A673 (cell line): ENCODE measurements at regions not wholly inside any gene's neighbourhood (a gene's known extent, or its start where the extent isn't known, plus 50 kb on each side); places are given as distances from the start of the nearest gene placed in this dataset.

Experiments used
- BruUV-seq: library from RNA; stranded (reverse); fragments of 400-500 nt; replicated peaks from 2 replicates; lab custom pipeline; 2021; lab: Mats Ljungman, UMichigan
- CTCF ChIA-PET: fragments of 300-600 bp; sonication (Branson Sonifier 250); formaldehyde crosslinking; loops from one replicate; lab custom pipeline; 2022; ENCODE audit warnings: antibody characterized with exemption; lab: Charles Lee
- POLR2A ChIA-PET: fragments of 300-600 bp; sonication (Branson Sonifier 250); formaldehyde crosslinking; loops from one replicate; lab custom pipeline; 2022; ENCODE audit warnings: antibody characterized with exemption; ENCODE audit not compliant: low non-redundant PET; lab: Charles Lee
- DNase-seq: peaks from one replicate; pipeline ENCODE4 v3.0.0-alpha.2; 2015; ENCODE audit warnings: low spot score
- H3K27ac ChIP-seq: fragments of 200-600 bp; sonication (generic); 2 replicates; pipeline ENCODE4 v1.5.1; 2016; ENCODE audit warnings: mixed run types, low read depth, mild to moderate bottlenecking, mixed read lengths, antibody characterized with exemption, low read length; ENCODE audit not compliant: poor library complexity, severe bottlenecking
- H3K27me3 ChIP-seq: fragments of 200-600 bp; sonication (generic); replicated peaks from 2 replicates; pipeline ENCODE4 v1.6.1; 2017; ENCODE audit warnings: mixed run types, low read depth, mild to moderate bottlenecking, mixed read lengths, antibody characterized with exemption, low read length; ENCODE audit not compliant: insufficient read depth, poor library complexity
- H3K36me3 ChIP-seq: fragments of 200-600 bp; sonication (generic); 2 replicates; pipeline ENCODE4 v1.6.1; 2016; ENCODE audit warnings: mixed run types, mild to moderate bottlenecking, mixed read lengths, antibody characterized with exemption, low read length; ENCODE audit not compliant: insufficient read depth, poor library complexity, severe bottlenecking
- H3K4me1 ChIP-seq: fragments of 200-600 bp; sonication (generic); 2 replicates; pipeline ENCODE4 v1.6.1; 2017; ENCODE audit warnings: mixed run types, mild to moderate bottlenecking, mixed read lengths, antibody characterized with exemption, low read length; ENCODE audit not compliant: insufficient read depth, poor library complexity, severe bottlenecking
- H3K4me3 ChIP-seq: fragments of 200-600 bp; sonication (generic); 2 replicates; pipeline ENCODE4 v1.5.1; 2016; ENCODE audit warnings: low read depth, mixed run types, mild to moderate bottlenecking, mixed read lengths, low read length; ENCODE audit not compliant: poor library complexity, severe bottlenecking
- H3K9me3 ChIP-seq: fragments of 200-600 bp; sonication (generic); 2 replicates; pipeline ENCODE4 v1.6.1; 2016; ENCODE audit warnings: mixed run types, low read depth, mild to moderate bottlenecking, mixed read lengths, antibody characterized with exemption, low read length; ENCODE audit not compliant: poor library complexity, severe bottlenecking
- EZH2 ChIP-seq: fragments of 200-600 bp; sonication (generic); IDR thresholded peaks from 2 replicates; pipeline ENCODE4 v1.6.1; 2017; ENCODE audit warnings: borderline replicate concordance, low read depth, mild to moderate bottlenecking, mixed read lengths, antibody characterized with exemption, low read length; ENCODE audit not compliant: poor library complexity, severe bottlenecking
- intact Hi-C: fragments of 100-400 bp; cut with micrococcal nuclease; formaldehyde crosslinking; loops from one replicate; pipeline ENCODE4 v1.10.0; 2022; ENCODE audit not compliant: unreplicated experiment
- TF ChIP-seq, protein P1 (sequence below): fragments of 300-800, 200-600 bp; sonication (generic); conservative IDR thresholded peaks from 2 replicates; pipeline ENCODE4 v1.5.1; 2017; ENCODE audit warnings: low read depth, mild to moderate bottlenecking, antibody characterized with exemption, low read length, moderate library complexity, mixed read lengths

DNA sequence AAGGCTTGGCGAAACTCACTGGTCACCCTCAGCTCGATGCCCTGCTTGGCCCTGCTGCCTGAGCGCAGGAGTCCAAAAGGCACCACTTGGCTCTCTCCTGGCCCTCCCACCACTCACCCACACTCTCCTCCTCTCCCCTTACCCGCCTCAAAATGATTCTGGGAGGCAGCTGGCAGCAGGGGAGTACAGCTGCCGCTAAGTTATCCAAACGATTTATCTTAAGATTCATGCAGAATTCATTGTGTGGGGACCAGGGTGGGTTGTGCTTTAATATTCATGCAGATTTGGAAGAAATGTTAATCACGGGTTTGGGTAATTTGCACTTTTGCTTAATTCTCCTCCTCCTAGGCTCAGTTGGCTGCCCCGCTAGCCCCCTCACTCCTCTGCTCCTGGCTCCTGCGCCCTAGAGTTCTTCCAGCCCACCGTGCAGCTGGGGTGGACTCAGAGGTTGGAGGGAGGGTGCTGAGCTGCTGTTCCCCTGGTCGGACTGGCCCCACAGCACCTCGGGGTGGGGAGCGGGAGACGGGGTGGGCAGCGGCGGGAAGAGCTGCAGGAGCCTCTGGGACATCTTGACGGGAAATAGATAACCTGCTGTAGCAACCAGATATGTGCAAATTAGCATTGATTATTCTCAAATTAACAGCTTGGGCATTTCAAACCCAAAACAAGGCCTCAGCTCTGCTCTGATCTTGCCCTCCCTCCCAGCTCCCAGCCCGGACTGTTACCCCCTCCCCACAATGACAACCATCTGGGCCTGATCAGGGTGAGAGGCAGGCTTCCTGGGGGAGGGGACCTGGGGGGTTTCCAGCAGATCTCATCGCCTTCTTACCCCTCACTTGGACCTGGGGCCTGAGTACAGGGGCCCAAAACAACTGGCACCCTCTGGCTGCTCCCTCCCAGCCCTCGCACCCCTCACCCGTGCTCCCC is 122.6 kb upstream of the RPL38 start:
- Histone ChIP-seq H3K9me3 (no peaks in the 10 kb centered on the region), H3K27me3 (peaks cover 30% of the 10 kb centered on the region), H3K4me1 (no peaks in the 10 kb centered on the region), H3K4me3 (no peak overlapping the region), H3K27ac (no peak overlapping the region), H3K36me3 (no peaks in the 10 kb centered on the region)
- POLR2A ChIA-PET: no interaction called here
- DNase-seq: no peak
- intact Hi-C loops: no loop called here
- TF ChIP-seq, protein P1, sequence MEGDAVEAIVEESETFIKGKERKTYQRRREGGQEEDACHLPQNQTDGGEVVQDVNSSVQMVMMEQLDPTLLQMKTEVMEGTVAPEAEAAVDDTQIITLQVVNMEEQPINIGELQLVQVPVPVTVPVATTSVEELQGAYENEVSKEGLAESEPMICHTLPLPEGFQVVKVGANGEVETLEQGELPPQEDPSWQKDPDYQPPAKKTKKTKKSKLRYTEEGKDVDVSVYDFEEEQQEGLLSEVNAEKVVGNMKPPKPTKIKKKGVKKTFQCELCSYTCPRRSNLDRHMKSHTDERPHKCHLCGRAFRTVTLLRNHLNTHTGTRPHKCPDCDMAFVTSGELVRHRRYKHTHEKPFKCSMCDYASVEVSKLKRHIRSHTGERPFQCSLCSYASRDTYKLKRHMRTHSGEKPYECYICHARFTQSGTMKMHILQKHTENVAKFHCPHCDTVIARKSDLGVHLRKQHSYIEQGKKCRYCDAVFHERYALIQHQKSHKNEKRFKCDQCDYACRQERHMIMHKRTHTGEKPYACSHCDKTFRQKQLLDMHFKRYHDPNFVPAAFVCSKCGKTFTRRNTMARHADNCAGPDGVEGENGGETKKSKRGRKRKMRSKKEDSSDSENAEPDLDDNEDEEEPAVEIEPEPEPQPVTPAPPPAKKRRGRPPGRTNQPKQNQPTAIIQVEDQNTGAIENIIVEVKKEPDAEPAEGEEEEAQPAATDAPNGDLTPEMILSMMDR: no peak
- CTCF ChIA-PET: interaction anchor here (0.6 kb wide), 1 partner anchor 9 kb away, joined by 3 read pairs; no protein-coding TSS in a partner anchor
- BruUV-seq: no TSS peak

DNA sequence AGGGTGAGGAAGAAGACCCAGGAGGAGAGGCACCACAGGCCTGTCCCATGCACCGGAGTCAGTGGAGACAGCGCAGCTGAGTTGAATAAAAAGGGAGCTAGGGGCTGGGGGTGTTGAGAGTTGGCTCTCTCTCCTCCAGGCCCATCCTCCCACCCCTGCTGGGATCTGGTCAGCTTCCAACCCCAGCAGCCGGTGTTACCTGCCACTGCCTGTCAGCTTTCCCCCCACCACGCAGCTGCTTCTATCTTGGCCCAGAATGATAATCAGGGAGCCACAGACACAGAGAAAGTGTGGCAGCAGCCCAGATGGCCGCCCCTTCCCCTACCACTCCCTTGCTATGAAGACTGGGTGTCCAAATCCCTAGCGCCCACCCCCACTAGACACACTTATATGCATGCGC is 120.6 kb upstream of the RPL38 start:
- Histone ChIP-seq H3K9me3 (no peaks in the 10 kb centered on the region), H3K36me3 (no peaks in the 10 kb centered on the region), H3K4me3 (no peak overlapping the region), H3K4me1 (no peaks in the 10 kb centered on the region), H3K27ac (no peak overlapping the region), H3K27me3 (peaks cover 30% of the 10 kb centered on the region)
- TF ChIP-seq, protein P1: no peak
- no peak for TF ChIP-seq EZH2
- CTCF ChIA-PET: no interaction called here
- BruUV-seq: no TSS peak
- no peak for DNase-seq
- intact Hi-C loops: no loop called here
- POLR2A ChIA-PET: no interaction called here

DNA sequence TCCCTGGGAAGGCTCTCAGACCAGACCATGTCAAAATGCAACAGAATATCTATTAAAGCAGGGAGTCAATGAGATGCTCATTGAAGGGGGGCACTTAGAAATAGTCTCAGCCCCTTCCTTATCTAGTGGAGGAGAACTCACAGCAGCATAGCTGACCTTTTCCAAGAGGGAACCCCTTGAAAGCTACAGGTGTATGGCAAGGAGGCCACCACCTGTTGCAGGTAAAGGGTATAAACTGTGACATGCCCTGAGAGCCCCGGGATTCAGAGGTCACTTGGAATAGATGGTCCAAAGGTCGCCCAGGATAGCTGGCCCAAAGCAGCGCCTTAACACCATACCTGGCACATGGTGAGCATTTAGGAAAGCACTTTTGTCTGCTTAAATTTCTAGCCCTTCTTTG is 120.2 kb upstream of the RPL38 start:
- H3K27me3 ChIP-seq: peaks cover 30% of the 10 kb centered on the region
- CTCF ChIA-PET: no interaction called here
- no peaks in the 10 kb centered on the region for H3K36me3 ChIP-seq
- POLR2A ChIA-PET: no interaction called here
- intact Hi-C loops: no loop called here
- DNase-seq: no peak
- no TSS peak for BruUV-seq
- TF ChIP-seq, protein P1: no peak
- TF ChIP-seq EZH2: no peak
- no peaks in the 10 kb centered on the region for H3K9me3 ChIP-seq
- H3K27ac ChIP-seq: no peak overlapping the region
- H3K4me3 ChIP-seq: no peak overlapping the region
- H3K4me1 ChIP-seq: no peaks in the 10 kb centered on the region
